HepG2 (cell line): ENCODE measurements at regions not wholly inside any gene's neighbourhood (a gene's known extent, or its start where the extent isn't known, plus 50 kb on each side); places are given as distances from the start of the nearest gene placed in this dataset.
"Not testable (repeated sequence)": the region's sequence is repeated elsewhere in the genome, so short reads cannot be mapped to it uniquely, and the experiment has no call there.

Experiments
- ATAC-seq: fragments of 200-7000 bp; cut with Tn5 transposase; 3 replicates; pipeline ENCODE4 v1.9.1; 2020; ENCODE audit warnings: mild to moderate bottlenecking, moderate library complexity
- BruUV-seq: library from RNA; stranded (reverse); fragments of 400-500 nt; replicated peaks from 2 replicates; lab custom pipeline; 2021; lab: Mats Ljungman, UMichigan
- CTCF ChIA-PET: fragments of 300-600 bp; formaldehyde crosslinking; extraction: SDS; loops from one replicate; lab custom pipeline; 2021; ENCODE audit warnings: low total read pairs, inconsistent platforms, low intra/inter-chr PET ratio; lab: Yijun Ruan, JAX
- POLR2A ChIA-PET: fragments of 350-600 bp; sonication (Branson Sonifier 250); formaldehyde crosslinking; loops from one replicate; lab custom pipeline; 2020; ENCODE audit warnings: antibody characterized with exemption, inconsistent platforms; lab: Yijun Ruan, JAX
- DNase-seq: peaks from one replicate; pipeline ENCODE4 v3.0.0-alpha.2; 2015; ENCODE audit warnings: low spot score
- FAIRE-seq: peaks from 3 replicates; lab custom pipeline; 2011; peaks lifted over from hg19 to GRCh38; lab: Jason Lieb, UNC
- H2AFZ ChIP-seq: one replicate; pipeline ENCODE4 v1.6.1; 2011; ENCODE audit warnings: low read length, inconsistent platforms
- H3K27ac ChIP-seq: fragments of 300-600 bp; 3 replicates; pipeline ENCODE4 v1.8.0; 2011; ENCODE audit warnings: mixed run types, mild to moderate bottlenecking, mixed read lengths, low read length, inconsistent platforms; ENCODE audit not compliant: insufficient read depth; ENCODE audit errors: extremely low read length
- H3K27me3 ChIP-seq, 2 experiments: fragments of 200-600 bp in 1 of 2; 2 replicates in 1 of 2; 3 replicates in 1 of 2; pipeline versions ENCODE4 v1.6.0 to v1.8.0; 2011; ENCODE audit warnings: low read length in 2 of 2, mild to moderate bottlenecking in 2 of 2, moderate library complexity in 2 of 2, inconsistent platforms in 1 of 2; ENCODE audit not compliant: insufficient read depth in 2 of 2, control insufficient read depth in 1 of 2
- H3K36me3 ChIP-seq, 2 experiments: fragments of 200-600 bp in 1 of 2; replicated peaks in 1 of 2; 2 replicates in 1 of 2; 3 replicates in 1 of 2; pipeline versions ENCODE4 v1.5.1 to v1.8.0; 2011; ENCODE audit warnings: low read length in 2 of 2, inconsistent platforms in 1 of 2; ENCODE audit not compliant: insufficient read depth in 2 of 2, control insufficient read depth in 1 of 2
- H3K4me1 ChIP-seq: 2 replicates; pipeline ENCODE4 v1.5.1; 2012; ENCODE audit warnings: low read length, inconsistent platforms; ENCODE audit not compliant: insufficient read depth
- H3K4me2 ChIP-seq: 2 replicates; pipeline ENCODE4 v1.6.0; 2011; ENCODE audit warnings: low read depth, low read length, inconsistent platforms
- H3K4me3 ChIP-seq, 3 experiments: fragments of 200-600 bp in 1 of 3; sonication (generic), shearing (Covaris generic) in 1 of 3; replicated peaks in 1 of 3; 2 replicates each; pipeline ENCODE4 v1.5.1; 2011 to 2016; ENCODE audit warnings: low read length in 3 of 3, inconsistent platforms in 2 of 3, low read depth in 2 of 3, mild to moderate bottlenecking in 2 of 3, control low read depth in 1 of 3, mixed read lengths in 1 of 3; ENCODE audit not compliant: insufficient read depth in 1 of 3
- H3K79me2 ChIP-seq: one replicate; pipeline ENCODE4 v1.6.1; 2011; ENCODE audit warnings: low read length, inconsistent platforms; ENCODE audit not compliant: insufficient read depth
- H3K9ac ChIP-seq: 2 replicates; pipeline ENCODE4 v1.6.0; 2011; ENCODE audit warnings: mild to moderate bottlenecking, low read depth, low read length, inconsistent platforms; ENCODE audit not compliant: insufficient read depth
- H3K9me3 ChIP-seq: 2 replicates; pipeline ENCODE4 v1.5.1; 2012; ENCODE audit warnings: mild to moderate bottlenecking, low read length
- H4K20me1 ChIP-seq: 2 replicates; pipeline ENCODE4 v1.6.0; 2011; ENCODE audit warnings: inconsistent platforms, mild to moderate bottlenecking, low read length, moderate library complexity; ENCODE audit not compliant: insufficient read depth
- ATAD3A ChIP-seq: sonication (generic); formaldehyde crosslinking; IDR thresholded peaks from 2 replicates; pipeline ENCODE4 v1.4.0; 2020; ENCODE audit warnings: missing genetic modification reagents
- GRHL1 ChIP-seq: sonication (generic); formaldehyde crosslinking; conservative IDR thresholded peaks from 2 replicates; pipeline ENCODE4 v1.8.0; 2022; ENCODE audit warnings: missing genetic modification reagents
- HIC2 ChIP-seq: sonication (generic); formaldehyde crosslinking; IDR thresholded peaks from 2 replicates; pipeline ENCODE4 v1.9.0; 2022; ENCODE audit warnings: low read depth, missing genetic modification reagents
- IRF2 ChIP-seq: IDR thresholded peaks from 2 replicates; pipeline ENCODE4 v1.6.1; 2018; ENCODE audit warnings: missing genetic modification reagents, missing compliant biosample characterization
- LCORL ChIP-seq, 2 experiments: fragments of 450-650 bp in 1 of 2; sonication (generic) in 1 of 2; formaldehyde crosslinking in 1 of 2; IDR thresholded peaks; 2 replicates each; pipeline versions ENCODE4 v1.5.0 to v1.6.1; 2017 to 2020; ENCODE audit warnings: antibody characterized with exemption in 1 of 2, missing genetic modification reagents in 1 of 2
- NR2F6 ChIP-seq, 2 experiments: IDR thresholded peaks; 2 replicates each; pipeline ENCODE4 v1.6.1; 2016; ENCODE audit warnings: antibody characterized with exemption in 1 of 2, mild to moderate bottlenecking in 1 of 2
- SUZ12 ChIP-seq: fragments of 150-350 bp; IDR thresholded peaks from 2 replicates; pipeline ENCODE4 v1.6.1; 2014; ENCODE audit warnings: low read depth, low read length
- TEAD3 ChIP-seq: optimal IDR thresholded peaks from 2 replicates; pipeline ENCODE3; 2016; ENCODE audit warnings: borderline replicate concordance
- YY1 ChIP-seq: IDR thresholded peaks from 2 replicates; pipeline ENCODE4 v1.6.1; 2011; ENCODE audit warnings: low read length, low read depth, moderate library complexity, mild to moderate bottlenecking; ENCODE audit not compliant: insufficient read depth, insufficient replicate concordance
- ZNF260 ChIP-seq: sonication (generic); formaldehyde crosslinking; IDR thresholded peaks from 2 replicates; pipeline ENCODE4 v1.4.0; 2020; ENCODE audit warnings: missing genetic modification reagents, low read depth, mild to moderate bottlenecking, borderline replicate concordance
- ZNF430 ChIP-seq: sonication (generic); formaldehyde crosslinking; IDR thresholded peaks from 2 replicates; pipeline ENCODE4 v1.9.0; 2021; ENCODE audit warnings: mild to moderate bottlenecking, missing genetic modification reagents
- ZSCAN22 ChIP-seq: sonication (generic); formaldehyde crosslinking; IDR thresholded peaks from 2 replicates; pipeline ENCODE4 v1.4.0; 2020; ENCODE audit warnings: mild to moderate bottlenecking, missing genetic modification reagents
- WGBS: methylation state at CpG from one replicate; pipeline ENCODE4 v1.1.6; 2017; ENCODE audit warnings: low lambda C conversion rate; 5-methylcytosine and 5-hydroxymethylcytosine counted together
- in situ Hi-C: cut with HindIII; loops from 2 replicates; pipeline ENCODE4 v1.10.0; 2017; ENCODE audit warnings: low pct_unique_long_range_greater_than_20kb; ENCODE audit not compliant: extremely low pct_ligation_motif_present
- intact Hi-C: fragments of 100-400 bp; cut with micrococcal nuclease; formaldehyde crosslinking; loops from one replicate; pipeline ENCODE4 v1.10.0; 2022; ENCODE audit not compliant: unreplicated experiment

DNA sequence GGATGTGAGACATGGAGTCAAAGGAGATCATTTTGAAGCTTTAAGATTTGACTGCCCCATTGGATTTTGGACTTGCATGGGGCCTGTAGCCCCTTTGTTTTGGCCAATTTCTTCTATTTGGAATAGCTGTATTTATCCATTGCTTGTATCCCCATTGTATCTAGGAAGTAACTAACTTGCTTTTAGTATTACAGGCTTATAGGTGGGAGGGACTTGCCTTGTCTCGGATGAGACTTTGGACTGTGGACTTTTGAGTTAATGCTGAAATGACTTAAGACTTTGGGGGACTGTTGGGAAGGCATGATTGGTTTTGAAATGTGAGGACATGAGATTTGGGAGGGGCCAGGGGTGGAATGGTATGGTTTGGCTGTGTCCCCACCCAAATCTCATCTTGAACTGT is 105.2 kb downstream of the FOXD2 start:
- H3K4me1 ChIP-seq, POLR2A ChIA-PET, H3K4me3 ChIP-seq, BruUV-seq, H3K79me2 ChIP-seq, H3K27me3 ChIP-seq, H3K9me3 ChIP-seq, CTCF ChIA-PET, H3K4me2 ChIP-seq, H4K20me1 ChIP-seq, DNase-seq, ATAC-seq, H3K9ac ChIP-seq, H3K36me3 ChIP-seq, in situ Hi-C loops, H2AFZ ChIP-seq, intact Hi-C loops, H3K27ac ChIP-seq, FAIRE-seq: not testable (repeated sequence)
- 5% methylated on average over 1 of the region's 1 CpG for WGBS

DNA sequence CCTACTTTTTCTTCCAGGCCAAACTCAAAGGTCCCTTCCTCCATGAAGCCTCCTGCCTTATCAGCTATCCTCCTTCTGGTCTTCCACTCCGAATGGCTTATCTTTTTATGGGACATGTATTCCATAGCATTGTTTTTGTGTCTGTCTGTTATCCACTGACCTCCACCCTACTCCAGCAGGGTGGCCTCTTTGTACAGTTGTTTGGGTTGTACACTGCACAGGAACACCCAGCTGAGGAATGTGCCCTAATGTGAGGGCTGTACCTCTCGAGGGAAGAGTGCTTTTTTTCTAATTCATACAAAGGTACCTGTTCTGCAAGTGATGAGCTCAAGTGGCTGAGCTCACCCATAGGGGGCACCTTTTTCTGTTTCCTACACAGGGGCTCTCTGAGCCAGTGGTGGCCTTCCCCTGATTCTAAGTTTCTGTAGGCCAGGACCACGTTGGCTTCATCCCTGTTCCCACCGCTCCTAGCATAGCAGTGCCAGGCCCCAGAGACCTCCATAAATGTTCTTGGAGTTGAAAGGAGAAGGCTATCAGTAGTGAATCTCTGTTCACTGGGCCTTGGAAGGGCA is 108.2 kb downstream of the FOXD2 start:
- Histone ChIP-seq H3K27me3 (peaks cover 1 to 3% of the 10 kb centered on the region in 2 experiments; a peak in 1 of 5 replicates), H3K4me3 (no peak overlapping the region), H3K79me2 (no peaks in the 10 kb centered on the region), H3K4me1 (no peaks in the 10 kb centered on the region), H3K9me3 (no peaks in the 10 kb centered on the region), H3K9ac (no peak overlapping the region), H4K20me1 (no peaks in the 10 kb centered on the region), H2AFZ (no peak overlapping the region), H3K4me2 (no peak overlapping the region), H3K36me3 (no peaks in the 10 kb centered on the region), H3K27ac (no peak overlapping the region)
- intact Hi-C loops (no loop called here), in situ Hi-C loops (no loop called here)
- no peak for FAIRE-seq
- POLR2A ChIA-PET = no interaction called here
- ATAC-seq = no peak
- no TSS peak for BruUV-seq
- CTCF ChIA-PET = no interaction called here
- DNase-seq = no peak
- WGBS = 28% methylated on average over 4 of the region's 4 CpGs
- TF ChIP-seq HIC2 (no peak), ZSCAN22 (CRISPR knock-in tag) (no peak), SUZ12 (no peak), IRF2 (CRISPR knock-in tag) (no peak), TEAD3 (CRISPR knock-in tag) (no peak), LCORL (IDR thresholded peaks at IDR 0.05) (no peak), LCORL (CRISPR knock-in tag; IDR thresholded peaks at IDR 0.05) (no peak), ATAD3A (CRISPR knock-in tag) (no peak), ZNF430 (no peak), ZNF260 (CRISPR knock-in tag) (no peak), GRHL1 (no peak), YY1 (no peak), NR2F6 (IDR thresholded peaks at IDR 0.05) (no peak), NR2F6 (CRISPR knock-in tag; IDR thresholded peaks at IDR 0.05) (no peak)
